H9 (cell line): ENCODE measurements at regions not wholly inside any gene's neighbourhood (a gene's known extent, or its start where the extent isn't known, plus 50 kb on each side); places are given as distances from the start of the nearest gene placed in this dataset.

Experiments used
- DNase-seq: peaks from one replicate; pipeline ENCODE4 v3.0.0-alpha.2; 2017
- H2AFZ ChIP-seq: one replicate; pipeline ENCODE4 v1.6.1; 2013; ENCODE audit warnings: mild to moderate bottlenecking, low read length, control low read depth, moderate library complexity
- H2AK5ac ChIP-seq: 2 replicates; pipeline ENCODE4 v1.6.1; 2013; ENCODE audit warnings: low read length, control low read depth, mixed read lengths; ENCODE audit not compliant: insufficient read length
- H2BK120ac ChIP-seq: one replicate; pipeline ENCODE4 v1.6.1; 2013; ENCODE audit warnings: low read depth, mild to moderate bottlenecking, low read length, control low read depth, inconsistent platforms; ENCODE audit not compliant: poor library complexity, severe bottlenecking
- H2BK12ac ChIP-seq: 2 replicates; pipeline ENCODE4 v1.6.1; 2013; ENCODE audit warnings: low read length, control low read depth, mixed read lengths, low read depth; ENCODE audit not compliant: insufficient read length
- H2BK15ac ChIP-seq: 2 replicates; pipeline ENCODE4 v1.6.1; 2013; ENCODE audit warnings: low read depth, low read length, control low read depth
- H2BK20ac ChIP-seq: one replicate; pipeline ENCODE4 v1.6.1; 2013; ENCODE audit warnings: low read depth, mild to moderate bottlenecking, low read length, control low read depth, inconsistent platforms; ENCODE audit not compliant: poor library complexity, severe bottlenecking
- H2BK5ac ChIP-seq: 2 replicates; pipeline ENCODE4 v1.6.1; 2013; ENCODE audit warnings: low read length, control low read depth, mixed read lengths; ENCODE audit not compliant: insufficient read length
- H3K14ac ChIP-seq: 2 replicates; pipeline ENCODE4 v1.6.1; 2013; ENCODE audit warnings: low read length, control low read depth; ENCODE audit not compliant: insufficient read depth
- H3K18ac ChIP-seq: 2 replicates; pipeline ENCODE4 v1.6.1; 2013; ENCODE audit warnings: low read depth, mild to moderate bottlenecking, mixed read lengths, low read length, control low read depth; ENCODE audit not compliant: insufficient read length
- H3K23ac ChIP-seq: 2 replicates; pipeline ENCODE4 v1.6.1; 2013; ENCODE audit warnings: low read length, control low read depth, mixed read lengths, low read depth; ENCODE audit not compliant: insufficient read length
- H3K23me2 ChIP-seq: 2 replicates; pipeline ENCODE4 v1.6.1; 2013; ENCODE audit warnings: low read depth, mild to moderate bottlenecking, mixed read lengths, low read length, control low read depth; ENCODE audit not compliant: insufficient read length, poor library complexity, severe bottlenecking
- H3K27ac ChIP-seq: 2 replicates; pipeline ENCODE4 v1.5.1; 2013; ENCODE audit warnings: low read length, control low read depth, mixed read lengths, low read depth; ENCODE audit not compliant: insufficient read length
- H3K27me3 ChIP-seq: 2 replicates; pipeline ENCODE4 v1.6.1; 2013; ENCODE audit warnings: low read length, control low read depth, inconsistent platforms; ENCODE audit not compliant: insufficient read depth
- H3K4ac ChIP-seq: 2 replicates; pipeline ENCODE4 v1.6.1; 2013; ENCODE audit warnings: low read depth, mild to moderate bottlenecking, control low read depth, inconsistent platforms, low read length, moderate library complexity
- H3K4me1 ChIP-seq: 2 replicates; pipeline ENCODE4 v1.6.1; 2013; ENCODE audit warnings: low read length, control low read depth, inconsistent platforms; ENCODE audit not compliant: insufficient read depth
- H3K4me2 ChIP-seq: 2 replicates; pipeline ENCODE4 v1.6.1; 2013; ENCODE audit warnings: low read length, control low read depth, mixed read lengths; ENCODE audit not compliant: insufficient read length, insufficient read depth
- H3K56ac ChIP-seq: 2 replicates; pipeline ENCODE4 v1.6.1; 2013; ENCODE audit warnings: low read depth, mild to moderate bottlenecking, mixed read lengths, low read length, control low read depth; ENCODE audit not compliant: insufficient read length
- H3K79me1 ChIP-seq: 2 replicates; pipeline ENCODE4 v1.6.1; 2013; ENCODE audit warnings: low read depth, mild to moderate bottlenecking, moderate library complexity, low read length, control low read depth, inconsistent platforms; ENCODE audit not compliant: insufficient read depth, poor library complexity, severe bottlenecking
- H3K79me2 ChIP-seq: 2 replicates; pipeline ENCODE4 v1.6.1; 2013; ENCODE audit warnings: low read length, control low read depth, inconsistent platforms; ENCODE audit not compliant: insufficient read depth
- H3K9ac ChIP-seq: 2 replicates; pipeline ENCODE4 v1.6.1; 2013; ENCODE audit warnings: low read length, control low read depth, mixed read lengths; ENCODE audit not compliant: insufficient read length; ENCODE audit errors: extremely low read depth
- H3K9me3 ChIP-seq: one replicate; pipeline ENCODE4 v1.6.1; 2013; ENCODE audit warnings: low read depth, low read length, inconsistent platforms; ENCODE audit not compliant: control insufficient read depth
- H3T11ph ChIP-seq: one replicate; pipeline ENCODE4 v1.6.1; 2013; ENCODE audit warnings: mild to moderate bottlenecking, low read length, control low read depth, inconsistent platforms
- H4K20me1 ChIP-seq: one replicate; pipeline ENCODE4 v1.6.1; 2013; ENCODE audit not compliant: control insufficient read depth, insufficient read length, insufficient read depth
- H4K5ac ChIP-seq: 2 replicates; pipeline ENCODE4 v1.6.1; 2013; ENCODE audit warnings: low read depth, mild to moderate bottlenecking, mixed read lengths, low read length, control low read depth; ENCODE audit not compliant: insufficient read length
- H4K8ac ChIP-seq: replicated peaks from 2 replicates; pipeline ENCODE4 v1.6.1; 2013; ENCODE audit warnings: low read length, control low read depth, mixed read lengths, low read depth; ENCODE audit not compliant: insufficient read length
- H4K91ac ChIP-seq: 2 replicates; pipeline ENCODE4 v1.6.1; 2013; ENCODE audit warnings: low read depth, mild to moderate bottlenecking, moderate library complexity, mixed read lengths, low read length, control low read depth; ENCODE audit not compliant: insufficient read length
- H3K27ac Mint-ChIP-seq, 3 experiments: 2 replicates in 2 of 3; 3 replicates in 1 of 3; pipeline ENCODE4 v1.8.0; 2020 to 2021; ENCODE audit warnings: mixed read lengths in 3 of 3, mild to moderate bottlenecking in 1 of 3, moderate library complexity in 1 of 3
- H3K27me3 Mint-ChIP-seq: 2 replicates; pipeline ENCODE4 v1.8.0; 2021; ENCODE audit warnings: low read depth, mild to moderate bottlenecking, moderate library complexity, mixed read lengths
- H3K36me3 Mint-ChIP-seq, 3 experiments: 2 replicates in 2 of 3; 3 replicates in 1 of 3; pipeline ENCODE4 v1.8.0; 2020 to 2021; ENCODE audit warnings: low read depth in 3 of 3, mixed read lengths in 3 of 3; ENCODE audit not compliant: insufficient read depth in 1 of 3
- H3K4me1 Mint-ChIP-seq, 2 experiments: 2 replicates each; pipeline ENCODE4 v1.8.0; 2020; ENCODE audit warnings: mixed read lengths in 2 of 2
- H3K4me3 Mint-ChIP-seq, 2 experiments: 2 replicates in 1 of 2; 3 replicates in 1 of 2; pipeline ENCODE4 v1.8.0; 2020 to 2021; ENCODE audit warnings: mild to moderate bottlenecking in 2 of 2, mixed read lengths in 2 of 2, moderate library complexity in 1 of 2
- H3K9me3 Mint-ChIP-seq, 2 experiments: 2 replicates in 1 of 2; 3 replicates in 1 of 2; pipeline ENCODE4 v1.8.0; 2020; ENCODE audit warnings: mild to moderate bottlenecking in 2 of 2, mixed read lengths in 2 of 2, moderate library complexity in 1 of 2
- CTCF ChIP-seq: fragments of 200-600 bp; sonication (generic); conservative IDR thresholded peaks from 3 replicates; pipeline ENCODE4 v1.8.0; 2021; ENCODE audit warnings: antibody characterized with exemption, mild to moderate bottlenecking
- WGBS: extraction: QIAGEN DNeasy Blood & Tissue Kit; methylation state at CpG from one replicate; pipeline ENCODE4 v1.1.7; 2013; ENCODE audit warnings: missing lambda C conversion rate, low lambda C conversion rate, mixed read lengths; ENCODE audit not compliant: insufficient read length; ENCODE audit errors: extremely low coverage; 5-methylcytosine and 5-hydroxymethylcytosine counted together

DNA sequence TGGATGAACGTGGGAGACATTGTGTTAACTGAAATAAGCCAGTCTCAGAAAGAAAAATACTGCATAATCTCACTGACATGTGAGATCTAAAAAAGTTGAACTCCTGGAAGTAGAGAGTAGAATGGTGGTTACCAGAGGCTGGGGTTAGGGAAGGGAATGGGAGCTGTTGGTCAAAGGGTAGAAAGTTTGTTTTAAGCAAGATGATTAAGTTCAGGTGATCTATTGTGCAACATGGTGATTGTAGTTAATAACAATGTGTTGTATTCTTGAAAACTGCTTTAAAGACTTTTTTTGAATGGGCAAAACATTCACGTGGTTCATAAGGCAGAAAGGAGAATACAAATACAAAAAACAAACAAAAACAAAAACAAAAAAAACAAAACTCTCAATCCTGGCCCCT, 460.4 kb upstream of the TBX3 start:
- Histone ChIP-seq H4K8ac (no peak overlapping the region), H2BK120ac (no peak overlapping the region), H3K79me2 (no peaks in the 10 kb centered on the region), H3K4me1 (peaks cover 7% of the 10 kb centered on the region; the same call in 1 of the 2 replicates), H3K23ac (no peak overlapping the region), H3K27me3 (no peaks in the 10 kb centered on the region), H3K18ac (no peak overlapping the region), H2AFZ (no peak overlapping the region), H3K27ac (no peak overlapping the region), H4K20me1 (no peaks in the 10 kb centered on the region), H2BK20ac (no peak overlapping the region), H4K91ac (no peak overlapping the region), H3K4me2 (no peak overlapping the region), H3K79me1 (no peaks in the 10 kb centered on the region), H2BK15ac (no peak overlapping the region), H3K4ac (no peak overlapping the region), H3K56ac (no peak overlapping the region), H3K9ac (no peak overlapping the region), H4K5ac (no peak overlapping the region), H3K9me3 (no peaks in the 10 kb centered on the region), H3T11ph (no peak overlapping the region), H2AK5ac (no peak overlapping the region), H3K14ac (no peak overlapping the region), H2BK12ac (no peak overlapping the region), H3K23me2 (no peaks in the 10 kb centered on the region), H2BK5ac (no peak overlapping the region)
- Mint-ChIP-seq H3K36me3 (no peaks in the 10 kb centered on the region; a peak in 1 of 7 replicates), H3K4me3 (no peak overlapping the region), H3K9me3 (no peaks in the 10 kb centered on the region), H3K4me1 (peaks cover 20% of the 10 kb centered on the region in 2 experiments), H3K27me3 (peaks cover 2% of the 10 kb centered on the region; the same call in 1 of the 2 replicates), H3K27ac (no peak overlapping the region)
- TF ChIP-seq CTCF, result no peak
- no CpG with 5 or more reads among the region's 2 CpGs for WGBS
- no peak for DNase-seq
